ENCODE measurements at regions not wholly inside any gene's neighbourhood (a gene's known extent, or its start where the extent isn't known, plus 50 kb on each side); places are given as distances from the start of the nearest gene placed in this dataset.

DNA sequence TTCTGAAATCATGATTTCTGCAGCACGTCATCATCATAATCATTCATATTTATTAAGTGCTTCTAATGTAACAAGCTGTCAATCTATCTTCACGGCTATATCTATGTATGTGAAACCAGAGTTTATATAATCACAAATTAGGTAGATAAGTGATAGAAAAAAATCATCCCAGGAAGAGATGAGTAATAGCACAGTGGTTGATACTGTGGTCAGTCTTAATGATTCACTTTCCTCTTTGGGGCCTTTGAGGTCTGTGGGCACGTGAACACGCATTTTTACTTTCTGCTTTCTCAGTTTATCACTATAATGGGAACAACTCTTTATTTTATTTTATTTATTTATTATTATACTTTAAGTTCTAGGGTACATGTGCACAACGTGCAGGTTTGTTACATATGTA lies 265.9 kb upstream of the NOVA1 start:
- Histone ChIP-seq H3K79me2 (no peaks in the 10 kb centered on the region), H3K4me1 (no peaks in the 10 kb centered on the region), H3K9ac (no peak overlapping the region), H3K4me2 (ENCODE audit: low read length) (no peak overlapping the region), H2AFZ (no peak overlapping the region), H3K36me3 (ENCODE audit: control insufficient read depth, insufficient read depth, low read length) (no peaks in the 10 kb centered on the region), H3K4me3 (ENCODE audit: low read depth, low read length) (no peak overlapping the region), H3K9me3 (ENCODE audit: control insufficient read depth, low read length) (no peaks in the 10 kb centered on the region), H3K27me3 (ENCODE audit: control insufficient read depth, insufficient read depth, low read length) (no peaks in the 10 kb centered on the region), H3K27ac (no peak overlapping the region)
- TF ChIP-seq, protein P1, sequence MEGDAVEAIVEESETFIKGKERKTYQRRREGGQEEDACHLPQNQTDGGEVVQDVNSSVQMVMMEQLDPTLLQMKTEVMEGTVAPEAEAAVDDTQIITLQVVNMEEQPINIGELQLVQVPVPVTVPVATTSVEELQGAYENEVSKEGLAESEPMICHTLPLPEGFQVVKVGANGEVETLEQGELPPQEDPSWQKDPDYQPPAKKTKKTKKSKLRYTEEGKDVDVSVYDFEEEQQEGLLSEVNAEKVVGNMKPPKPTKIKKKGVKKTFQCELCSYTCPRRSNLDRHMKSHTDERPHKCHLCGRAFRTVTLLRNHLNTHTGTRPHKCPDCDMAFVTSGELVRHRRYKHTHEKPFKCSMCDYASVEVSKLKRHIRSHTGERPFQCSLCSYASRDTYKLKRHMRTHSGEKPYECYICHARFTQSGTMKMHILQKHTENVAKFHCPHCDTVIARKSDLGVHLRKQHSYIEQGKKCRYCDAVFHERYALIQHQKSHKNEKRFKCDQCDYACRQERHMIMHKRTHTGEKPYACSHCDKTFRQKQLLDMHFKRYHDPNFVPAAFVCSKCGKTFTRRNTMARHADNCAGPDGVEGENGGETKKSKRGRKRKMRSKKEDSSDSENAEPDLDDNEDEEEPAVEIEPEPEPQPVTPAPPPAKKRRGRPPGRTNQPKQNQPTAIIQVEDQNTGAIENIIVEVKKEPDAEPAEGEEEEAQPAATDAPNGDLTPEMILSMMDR (IDR thresholded peaks at IDR 0.05), result no peak

DNA sequence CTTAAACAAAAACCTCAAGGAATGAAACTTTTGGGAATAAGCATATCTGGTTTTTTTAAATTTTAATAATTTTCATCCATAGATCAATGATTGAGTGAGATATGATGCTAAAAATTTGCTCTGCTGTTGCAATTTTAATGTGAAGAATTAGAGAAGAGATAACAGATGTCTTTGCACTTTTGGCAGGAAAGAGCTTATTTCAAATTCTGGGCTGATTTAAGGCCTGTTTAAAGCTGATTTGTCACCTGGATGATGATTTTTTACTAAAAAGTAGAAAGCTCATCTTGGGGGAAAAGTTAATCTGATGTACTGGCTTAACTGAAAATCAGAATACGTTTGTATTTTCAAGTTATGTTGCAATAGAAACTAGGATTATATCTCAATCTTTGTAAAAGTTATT lies 268.9 kb upstream of the NOVA1 start:
- TF ChIP-seq, protein P1 (IDR thresholded peaks at IDR 0.05), result no peak
- Histone ChIP-seq H2AFZ (no peak overlapping the region), H3K27ac (no peak overlapping the region), H3K4me1 (no peaks in the 10 kb centered on the region), H3K36me3 (ENCODE audit: control insufficient read depth, insufficient read depth, low read length) (no peaks in the 10 kb centered on the region), H3K79me2 (no peaks in the 10 kb centered on the region), H3K27me3 (ENCODE audit: control insufficient read depth, insufficient read depth, low read length) (no peaks in the 10 kb centered on the region), H3K9me3 (ENCODE audit: control insufficient read depth, low read length) (no peaks in the 10 kb centered on the region), H3K4me2 (ENCODE audit: low read length) (no peak overlapping the region), H3K9ac (no peak overlapping the region), H3K4me3 (ENCODE audit: low read depth, low read length) (no peak overlapping the region)

DNA sequence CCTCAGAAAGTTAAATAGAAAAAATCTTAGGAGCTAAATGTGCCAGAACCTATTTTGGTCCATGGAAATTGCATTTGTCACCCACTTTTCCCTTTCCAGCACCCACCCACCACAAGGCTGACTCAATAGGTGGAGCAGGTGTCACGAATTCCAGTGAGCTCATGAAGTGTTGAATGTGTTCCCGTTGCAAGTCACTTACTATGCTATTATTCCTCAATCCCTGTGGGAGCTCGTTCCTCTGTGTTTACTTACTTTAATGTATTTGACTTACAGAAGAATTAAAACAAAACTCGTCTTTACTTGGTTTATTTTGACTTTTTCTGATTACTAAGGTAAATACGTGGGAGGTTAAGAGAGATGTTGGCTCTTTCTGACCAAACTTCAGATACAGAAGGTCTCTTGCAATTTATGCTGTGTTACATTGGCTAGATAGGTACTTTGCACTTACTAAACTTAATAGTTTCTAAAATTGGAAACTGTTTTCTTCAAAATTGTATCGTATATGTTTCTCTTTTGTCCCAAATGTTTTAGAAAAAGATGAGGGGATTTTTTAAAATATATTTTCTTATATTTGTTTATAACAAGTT lies 269.4 kb upstream of the NOVA1 start:
- H3K36me3 ChIP-seq (ENCODE audit: control insufficient read depth, insufficient read depth, low read length), result no peaks in the 10 kb centered on the region
- H3K9me3 ChIP-seq (ENCODE audit: control insufficient read depth, low read length), result no peaks in the 10 kb centered on the region
- no peak overlapping the region for H3K4me2 ChIP-seq (ENCODE audit: low read length)
- H3K9ac ChIP-seq, result no peak overlapping the region
- H3K27ac ChIP-seq, result no peak overlapping the region
- H3K79me2 ChIP-seq, result no peaks in the 10 kb centered on the region
- TF ChIP-seq, protein P1 (IDR thresholded peaks at IDR 0.05), result no peak
- H3K4me1 ChIP-seq, result no peaks in the 10 kb centered on the region
- H3K27me3 ChIP-seq (ENCODE audit: control insufficient read depth, insufficient read depth, low read length), result no peaks in the 10 kb centered on the region
- H2AFZ ChIP-seq, result no peak overlapping the region
- H3K4me3 ChIP-seq (ENCODE audit: low read depth, low read length), result no peak overlapping the region

DNA sequence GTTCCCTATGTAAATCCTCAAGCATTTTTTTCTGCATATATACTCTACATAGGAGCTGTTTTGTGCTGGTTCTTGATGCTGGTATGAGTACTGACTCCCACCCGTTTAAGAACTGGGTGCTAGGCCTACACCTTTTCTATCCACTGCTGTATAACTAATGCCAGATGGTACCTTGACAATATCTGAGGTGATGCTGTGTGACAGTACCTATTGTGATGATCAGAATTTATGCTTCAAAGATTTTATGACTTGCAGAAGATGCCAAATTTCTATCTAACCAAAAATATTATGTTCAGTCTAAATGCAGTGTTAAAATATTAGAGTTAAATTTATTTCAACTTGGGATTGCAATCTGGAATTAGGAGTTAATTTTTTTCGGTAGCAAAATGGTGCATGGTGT lies 272.3 kb upstream of the NOVA1 start:
- H3K79me2 ChIP-seq, result no peaks in the 10 kb centered on the region
- no peak overlapping the region for H3K4me3 ChIP-seq (ENCODE audit: low read depth, low read length)
- H3K36me3 ChIP-seq (ENCODE audit: control insufficient read depth, insufficient read depth, low read length), result no peaks in the 10 kb centered on the region
- H3K27me3 ChIP-seq (ENCODE audit: control insufficient read depth, insufficient read depth, low read length), result no peaks in the 10 kb centered on the region
- H2AFZ ChIP-seq, result no peak overlapping the region
- no peak overlapping the region for H3K27ac ChIP-seq
- no peaks in the 10 kb centered on the region for H3K9me3 ChIP-seq (ENCODE audit: control insufficient read depth, low read length)
- H3K4me2 ChIP-seq (ENCODE audit: low read length), result no peak overlapping the region
- TF ChIP-seq, protein P1 (IDR thresholded peaks at IDR 0.05), result no peak
- H3K9ac ChIP-seq, result no peak overlapping the region
- no peaks in the 10 kb centered on the region for H3K4me1 ChIP-seq

All from parathyroid adenoma (tissue), 2 donors.